ENCODE measurements at regions not wholly inside any gene's neighbourhood (a gene's known extent, or its start where the extent isn't known, plus 50 kb on each side); places are given as distances from the start of the nearest gene placed in this dataset.

DNA sequence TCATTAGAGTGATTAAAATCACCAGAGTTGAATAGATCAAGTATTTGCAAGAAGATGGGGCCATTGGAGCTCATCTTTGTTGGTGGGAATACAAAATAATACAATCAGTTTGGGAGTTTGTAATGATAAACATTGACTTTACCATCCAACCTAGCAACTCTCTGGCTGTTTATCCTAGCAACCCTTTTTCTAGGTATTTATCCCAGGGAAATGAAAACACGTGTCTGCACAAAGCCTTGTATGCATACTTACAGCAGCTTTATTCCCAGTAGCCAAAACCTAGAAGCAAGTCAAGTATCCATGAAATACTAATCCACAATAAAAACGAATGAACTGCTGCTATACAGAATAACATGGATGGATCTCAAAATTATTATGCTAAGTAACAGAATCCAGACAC is 152.7 kb upstream of the DAB2 start:
- TF ChIP-seq, protein P1, sequence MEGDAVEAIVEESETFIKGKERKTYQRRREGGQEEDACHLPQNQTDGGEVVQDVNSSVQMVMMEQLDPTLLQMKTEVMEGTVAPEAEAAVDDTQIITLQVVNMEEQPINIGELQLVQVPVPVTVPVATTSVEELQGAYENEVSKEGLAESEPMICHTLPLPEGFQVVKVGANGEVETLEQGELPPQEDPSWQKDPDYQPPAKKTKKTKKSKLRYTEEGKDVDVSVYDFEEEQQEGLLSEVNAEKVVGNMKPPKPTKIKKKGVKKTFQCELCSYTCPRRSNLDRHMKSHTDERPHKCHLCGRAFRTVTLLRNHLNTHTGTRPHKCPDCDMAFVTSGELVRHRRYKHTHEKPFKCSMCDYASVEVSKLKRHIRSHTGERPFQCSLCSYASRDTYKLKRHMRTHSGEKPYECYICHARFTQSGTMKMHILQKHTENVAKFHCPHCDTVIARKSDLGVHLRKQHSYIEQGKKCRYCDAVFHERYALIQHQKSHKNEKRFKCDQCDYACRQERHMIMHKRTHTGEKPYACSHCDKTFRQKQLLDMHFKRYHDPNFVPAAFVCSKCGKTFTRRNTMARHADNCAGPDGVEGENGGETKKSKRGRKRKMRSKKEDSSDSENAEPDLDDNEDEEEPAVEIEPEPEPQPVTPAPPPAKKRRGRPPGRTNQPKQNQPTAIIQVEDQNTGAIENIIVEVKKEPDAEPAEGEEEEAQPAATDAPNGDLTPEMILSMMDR (conservative IDR thresholded peaks at IDR 0.05; ENCODE audit: low read length) = no peak
- no peak for TF ChIP-seq EZH2phosphoT487 (IDR thresholded peaks at IDR 0.05; ENCODE audit: borderline replicate concordance)

Measured in Loucy (cell line).